Vagina (tissue), 2 donors: ENCODE measurements at regions not wholly inside any gene's neighbourhood (a gene's known extent, or its start where the extent isn't known, plus 50 kb on each side); places are given as distances from the start of the nearest gene placed in this dataset.

ENCODE experiments used
- DNase-seq, 2 donors: peaks; one replicate each; pipeline ENCODE4 v3.0.0-alpha.2; 2017; ENCODE audit errors: extremely low spot score in 2 of 2
- H3K27ac ChIP-seq: fragments of 200-600 bp; sonication (generic); one replicate; pipeline ENCODE4 v1.5.1; 2019
- H3K27me3 ChIP-seq: fragments of 200-600 bp; sonication (generic); one replicate; pipeline ENCODE4 v1.5.1; 2019
- H3K36me3 ChIP-seq, 2 donors: fragments of 200-600 bp; sonication (generic); one replicate each; pipeline ENCODE4 v1.5.1; 2017 to 2019
- H3K4me1 ChIP-seq: fragments of 200-600 bp; sonication (generic); one replicate; pipeline ENCODE4 v1.5.1; 2019
- H3K4me3 ChIP-seq, 2 donors: fragments of 200-600 bp; sonication (generic); 1 replicate in 1 of 2; 2 replicates in 1 of 2; pipeline ENCODE4 v1.5.1; 2016 to 2019
- H3K9me3 ChIP-seq: fragments of 200-600 bp; sonication (generic); one replicate; pipeline ENCODE4 v1.5.1; 2019
- POLR2A ChIP-seq, 2 donors: fragments of 450-650 bp; IDR thresholded peaks; one replicate each; pipeline ENCODE4 v1.6.1; 2017; ENCODE audit warnings: antibody characterized with exemption in 2 of 2, mild to moderate bottlenecking in 2 of 2, moderate library complexity in 2 of 2
- POLR2AphosphoS5 ChIP-seq, 2 donors: sonication (generic); formaldehyde crosslinking; IDR thresholded peaks; one replicate each; pipeline ENCODE4 v1.9.0; 2017; ENCODE audit warnings: antibody characterized with exemption in 2 of 2, mild to moderate bottlenecking in 2 of 2, low read depth in 1 of 2; ENCODE audit not compliant: insufficient read depth in 1 of 2
- intact Hi-C: fragments of 100-400 bp; cut with DNase I; formaldehyde crosslinking; loops from one replicate; pipeline ENCODE4 v1.15.1; 2023
- TF ChIP-seq, protein P1 (sequence below), 3 experiments: fragments of 450-650 bp in 2 of 3; fragments of 200-600 bp in 1 of 3; sonication (generic) in 1 of 3; IDR thresholded peaks; one replicate each; pipeline ENCODE4 v1.5.1; 2017 to 2019; ENCODE audit warnings: antibody characterized with exemption in 3 of 3, mild to moderate bottlenecking in 2 of 3, moderate library complexity in 2 of 3

DNA sequence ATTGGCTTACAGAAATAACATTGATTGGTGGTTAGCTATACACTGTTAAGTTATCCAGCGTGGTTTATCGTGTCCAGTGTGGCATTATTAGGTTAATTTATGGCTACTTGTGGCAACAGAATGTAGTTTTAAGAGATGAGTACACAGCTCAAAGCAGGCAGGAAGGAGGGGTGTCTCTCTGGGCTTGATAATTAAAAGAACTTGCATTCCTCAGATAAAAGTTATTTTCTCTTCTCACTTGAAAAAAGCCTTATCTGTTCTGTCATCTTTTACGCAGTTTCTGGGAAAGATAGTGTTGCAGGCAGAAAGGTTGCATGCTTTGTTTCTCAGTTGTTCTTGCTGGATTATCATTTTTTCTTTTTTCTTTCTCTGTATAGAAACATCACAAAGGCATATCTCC, 154.4 kb upstream of the COL3A1 start:
- TF ChIP-seq POLR2A (IDR thresholded peaks at IDR 0.05) = no peak
- TF ChIP-seq, protein P1, sequence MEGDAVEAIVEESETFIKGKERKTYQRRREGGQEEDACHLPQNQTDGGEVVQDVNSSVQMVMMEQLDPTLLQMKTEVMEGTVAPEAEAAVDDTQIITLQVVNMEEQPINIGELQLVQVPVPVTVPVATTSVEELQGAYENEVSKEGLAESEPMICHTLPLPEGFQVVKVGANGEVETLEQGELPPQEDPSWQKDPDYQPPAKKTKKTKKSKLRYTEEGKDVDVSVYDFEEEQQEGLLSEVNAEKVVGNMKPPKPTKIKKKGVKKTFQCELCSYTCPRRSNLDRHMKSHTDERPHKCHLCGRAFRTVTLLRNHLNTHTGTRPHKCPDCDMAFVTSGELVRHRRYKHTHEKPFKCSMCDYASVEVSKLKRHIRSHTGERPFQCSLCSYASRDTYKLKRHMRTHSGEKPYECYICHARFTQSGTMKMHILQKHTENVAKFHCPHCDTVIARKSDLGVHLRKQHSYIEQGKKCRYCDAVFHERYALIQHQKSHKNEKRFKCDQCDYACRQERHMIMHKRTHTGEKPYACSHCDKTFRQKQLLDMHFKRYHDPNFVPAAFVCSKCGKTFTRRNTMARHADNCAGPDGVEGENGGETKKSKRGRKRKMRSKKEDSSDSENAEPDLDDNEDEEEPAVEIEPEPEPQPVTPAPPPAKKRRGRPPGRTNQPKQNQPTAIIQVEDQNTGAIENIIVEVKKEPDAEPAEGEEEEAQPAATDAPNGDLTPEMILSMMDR (IDR thresholded peaks at IDR 0.05) = no peak
- no peak for TF ChIP-seq POLR2AphosphoS5 (IDR thresholded peaks at IDR 0.05; ENCODE audit: insufficient read depth in 1 of 2, low read depth in 1 of 2)
- intact Hi-C loops = no loop called here
- H3K36me3 ChIP-seq = no peaks in the 10 kb centered on the region
- H3K27ac ChIP-seq = no peak overlapping the region
- H3K4me1 ChIP-seq = peaks cover 7% of the 10 kb centered on the region
- no peak overlapping the region for H3K4me3 ChIP-seq
- no peak for DNase-seq
- H3K27me3 ChIP-seq = no peaks in the 10 kb centered on the region
- H3K9me3 ChIP-seq = no peaks in the 10 kb centered on the region

DNA sequence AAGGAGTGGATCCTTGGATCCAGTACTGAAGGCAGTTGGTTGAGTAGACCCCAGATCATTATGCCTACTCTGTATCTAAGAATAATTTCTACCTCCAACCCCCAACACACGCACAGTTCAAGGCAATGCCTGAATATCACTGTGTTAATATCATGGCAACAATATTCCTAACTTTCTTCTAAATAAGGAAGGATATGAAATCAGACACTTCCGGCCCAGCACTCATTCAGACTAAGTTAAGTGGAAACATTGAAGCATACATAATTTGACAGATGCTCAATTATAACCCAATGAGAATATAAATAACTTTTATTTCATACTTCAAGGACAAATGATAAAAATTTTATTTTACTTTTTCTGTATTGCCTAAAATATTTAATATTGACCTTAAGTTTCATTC, 153.6 kb upstream of the COL3A1 start:
- Histone ChIP-seq H3K27me3 (no peaks in the 10 kb centered on the region), H3K9me3 (no peaks in the 10 kb centered on the region), H3K4me1 (peaks cover 7% of the 10 kb centered on the region), H3K27ac (no peak overlapping the region), H3K36me3 (no peaks in the 10 kb centered on the region), H3K4me3 (no peak overlapping the region)
- TF ChIP-seq, protein P1 (IDR thresholded peaks at IDR 0.05) = no peak
- TF ChIP-seq POLR2A (IDR thresholded peaks at IDR 0.05) (no peak), POLR2AphosphoS5 (IDR thresholded peaks at IDR 0.05; ENCODE audit: insufficient read depth in 1 of 2, low read depth in 1 of 2) (no peak)
- DNase-seq = no peak
- intact Hi-C loops = no loop called here

DNA sequence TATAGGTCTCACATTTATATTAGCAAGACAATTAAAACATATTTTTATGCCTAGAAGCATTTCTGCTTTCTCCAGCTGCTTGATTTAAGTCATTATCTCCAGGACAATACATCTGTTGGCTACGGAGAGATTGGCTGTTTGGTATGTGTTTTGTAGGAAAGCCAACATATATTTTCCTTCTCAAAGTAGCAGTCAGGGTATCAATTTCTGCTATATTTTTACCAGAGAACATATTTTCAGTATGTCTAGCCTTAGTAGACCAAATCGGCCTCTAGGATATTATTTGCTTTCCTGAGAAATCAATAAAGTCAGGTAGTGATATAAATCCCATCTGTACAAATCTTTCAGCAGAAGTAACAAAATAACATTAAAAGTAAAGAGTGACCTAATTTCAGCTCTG, 150.0 kb upstream of the COL3A1 start:
- Histone ChIP-seq H3K4me1 (peaks cover 7% of the 10 kb centered on the region), H3K27ac (no peak overlapping the region), H3K36me3 (no peaks in the 10 kb centered on the region), H3K9me3 (no peaks in the 10 kb centered on the region), H3K4me3 (no peak overlapping the region), H3K27me3 (no peaks in the 10 kb centered on the region)
- intact Hi-C loops = no loop called here
- TF ChIP-seq POLR2A (IDR thresholded peaks at IDR 0.05) (no peak), POLR2AphosphoS5 (IDR thresholded peaks at IDR 0.05; ENCODE audit: insufficient read depth in 1 of 2, low read depth in 1 of 2) (no peak)
- TF ChIP-seq, protein P1 (IDR thresholded peaks at IDR 0.05) = no peak
- no peak for DNase-seq

DNA sequence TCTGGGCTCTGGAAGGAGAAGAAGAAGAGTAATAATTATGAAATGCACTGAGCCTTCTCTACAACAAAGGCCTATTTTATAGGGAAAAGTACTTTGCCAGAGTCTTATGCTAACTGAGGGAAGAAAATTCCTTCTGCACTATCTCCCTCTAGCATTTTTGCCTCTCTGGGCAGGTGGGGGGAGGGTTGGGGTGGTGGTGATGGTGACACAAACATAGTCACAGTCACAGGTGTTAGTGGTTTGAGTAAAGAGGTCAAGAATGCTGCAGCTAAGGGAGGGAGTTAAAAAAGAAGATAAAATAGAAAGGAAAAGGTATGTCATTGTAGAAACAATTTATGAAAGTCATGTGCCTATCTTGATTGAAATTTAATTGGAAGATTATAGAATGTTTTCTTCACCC, 140.8 kb upstream of the COL3A1 start:
- TF ChIP-seq, protein P1 (IDR thresholded peaks at IDR 0.05) = no peak
- no peak for DNase-seq
- Histone ChIP-seq H3K36me3 (no peaks in the 10 kb centered on the region), H3K4me1 (peaks cover 8% of the 10 kb centered on the region), H3K9me3 (peaks cover 2% of the 10 kb centered on the region), H3K27ac (peak overlapping the region; percentile 27), H3K27me3 (no peaks in the 10 kb centered on the region), H3K4me3 (no peak overlapping the region)
- intact Hi-C loops = no loop called here

DNA sequence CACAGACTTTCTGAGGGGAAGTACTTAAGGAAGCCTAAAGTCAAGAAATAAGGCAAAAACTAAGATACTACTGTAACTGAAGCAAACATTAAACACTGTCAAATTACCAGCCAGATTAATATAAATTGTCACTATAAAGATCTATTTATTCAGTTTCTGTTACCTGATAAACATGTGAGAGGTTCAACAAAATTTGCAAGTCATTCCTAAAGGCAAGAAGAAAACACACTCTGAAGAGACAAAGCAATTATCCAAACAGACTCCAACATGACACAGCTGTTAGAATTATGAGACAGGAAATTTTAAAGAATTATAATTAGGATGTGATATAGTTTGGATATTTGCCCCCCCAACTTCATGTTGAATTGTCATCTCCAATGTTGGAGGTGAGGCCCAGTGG, 140.4 kb upstream of the COL3A1 start:
- peaks cover 5% of the 10 kb centered on the region for H3K9me3 ChIP-seq
- no peaks in the 10 kb centered on the region for H3K36me3 ChIP-seq
- TF ChIP-seq POLR2A (IDR thresholded peaks at IDR 0.05) (no peak), POLR2AphosphoS5 (IDR thresholded peaks at IDR 0.05; ENCODE audit: insufficient read depth in 1 of 2, low read depth in 1 of 2) (no peak)
- TF ChIP-seq, protein P1 (IDR thresholded peaks at IDR 0.05) = no peak
- peaks cover 8% of the 10 kb centered on the region for H3K4me1 ChIP-seq
- peak overlapping the region; percentile 27 for H3K27ac ChIP-seq
- DNase-seq = no peak
- intact Hi-C loops = no loop called here
- H3K27me3 ChIP-seq = no peaks in the 10 kb centered on the region
- H3K4me3 ChIP-seq = no peak overlapping the region
